ENCODE measurements at regions not wholly inside any gene's neighbourhood (a gene's known extent, or its start where the extent isn't known, plus 50 kb on each side); places are given as distances from the start of the nearest gene placed in this dataset.

DNA sequence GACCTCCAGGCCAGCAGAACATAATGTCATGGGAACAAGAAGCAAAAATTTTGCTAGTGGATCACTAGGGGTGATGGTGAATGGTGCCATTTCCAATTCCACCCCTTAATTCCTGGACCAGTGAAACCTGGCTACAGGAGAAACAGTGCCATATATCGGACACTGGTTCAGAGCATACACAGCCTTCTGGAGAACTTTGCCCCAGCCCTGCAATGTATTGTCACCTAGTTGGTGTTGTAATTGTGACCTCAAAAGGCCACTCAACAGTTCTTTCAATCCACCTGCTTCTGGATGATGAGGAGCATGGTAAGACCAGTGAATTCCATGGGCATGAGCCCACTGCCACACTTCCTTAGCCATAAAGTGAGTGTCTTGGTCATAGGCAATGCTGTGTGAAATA, 59.8 kb upstream of the AASS start:
- Histone ChIP-seq H3K27me3 (ENCODE audit: control insufficient read depth, extremely low read depth, insufficient read depth, low read length) (no peaks in the 10 kb centered on the region), H2AFZ (ENCODE audit: control insufficient read depth, low read length) (no peak overlapping the region), H3K4me1 (ENCODE audit: control insufficient read depth, extremely low read depth, insufficient read depth, low read length) (no peaks in the 10 kb centered on the region), H3K4me3 (ENCODE audit: control insufficient read depth in 2 of 3, extremely low read depth in 1 of 3, insufficient read depth in 2 of 3, low read depth in 1 of 3, low read length in 3 of 3) (no peak overlapping the region), H3K9ac (ENCODE audit: control insufficient read depth, extremely low read depth, insufficient read depth, low read length) (no peak overlapping the region), H3K79me2 (ENCODE audit: control insufficient read depth, insufficient read depth, low read length) (no peaks in the 10 kb centered on the region), H3K27ac (ENCODE audit: control insufficient read depth, insufficient read depth, low read length) (no peak overlapping the region), H3K9me1 (ENCODE audit: control insufficient read depth, extremely low read depth, insufficient read depth, low read length) (no peaks in the 10 kb centered on the region), H3K9me3 (ENCODE audit: control insufficient read depth, low read depth, low read length) (no peaks in the 10 kb centered on the region), H4K20me1 (ENCODE audit: control insufficient read depth, extremely low read depth, insufficient read depth, low read length) (no peaks in the 10 kb centered on the region), H3K36me3 (ENCODE audit: control insufficient read depth in 2 of 2, extremely low read depth in 1 of 2, insufficient read depth in 2 of 2, low read length in 2 of 2) (no peaks in the 10 kb centered on the region), H3K4me2 (ENCODE audit: control insufficient read depth, extremely low read depth, insufficient read depth, low read depth, low read length) (no peak overlapping the region)
- no peak for TF ChIP-seq EZH2 (IDR thresholded peaks at IDR 0.05; ENCODE audit: low read length)
- TF ChIP-seq, protein P1, sequence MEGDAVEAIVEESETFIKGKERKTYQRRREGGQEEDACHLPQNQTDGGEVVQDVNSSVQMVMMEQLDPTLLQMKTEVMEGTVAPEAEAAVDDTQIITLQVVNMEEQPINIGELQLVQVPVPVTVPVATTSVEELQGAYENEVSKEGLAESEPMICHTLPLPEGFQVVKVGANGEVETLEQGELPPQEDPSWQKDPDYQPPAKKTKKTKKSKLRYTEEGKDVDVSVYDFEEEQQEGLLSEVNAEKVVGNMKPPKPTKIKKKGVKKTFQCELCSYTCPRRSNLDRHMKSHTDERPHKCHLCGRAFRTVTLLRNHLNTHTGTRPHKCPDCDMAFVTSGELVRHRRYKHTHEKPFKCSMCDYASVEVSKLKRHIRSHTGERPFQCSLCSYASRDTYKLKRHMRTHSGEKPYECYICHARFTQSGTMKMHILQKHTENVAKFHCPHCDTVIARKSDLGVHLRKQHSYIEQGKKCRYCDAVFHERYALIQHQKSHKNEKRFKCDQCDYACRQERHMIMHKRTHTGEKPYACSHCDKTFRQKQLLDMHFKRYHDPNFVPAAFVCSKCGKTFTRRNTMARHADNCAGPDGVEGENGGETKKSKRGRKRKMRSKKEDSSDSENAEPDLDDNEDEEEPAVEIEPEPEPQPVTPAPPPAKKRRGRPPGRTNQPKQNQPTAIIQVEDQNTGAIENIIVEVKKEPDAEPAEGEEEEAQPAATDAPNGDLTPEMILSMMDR (optimal IDR thresholded peaks at IDR 0.05 in 1 of 3, IDR thresholded peaks at IDR 0.05 in 1 of 3, conservative IDR thresholded peaks at IDR 0.05 in 1 of 3; ENCODE audit: extremely low read depth in 1 of 3, insufficient read depth in 2 of 3, low read length in 3 of 3) = no peak
- dilution Hi-C loops (cut with MboI; ENCODE audit: extremely low pct_ligation_motif_present, low sequenced_read_pairs) = no loop called here
- no peak for FAIRE-seq
- no peak for DNase-seq (ENCODE audit: low read depth, low spot score)

DNA sequence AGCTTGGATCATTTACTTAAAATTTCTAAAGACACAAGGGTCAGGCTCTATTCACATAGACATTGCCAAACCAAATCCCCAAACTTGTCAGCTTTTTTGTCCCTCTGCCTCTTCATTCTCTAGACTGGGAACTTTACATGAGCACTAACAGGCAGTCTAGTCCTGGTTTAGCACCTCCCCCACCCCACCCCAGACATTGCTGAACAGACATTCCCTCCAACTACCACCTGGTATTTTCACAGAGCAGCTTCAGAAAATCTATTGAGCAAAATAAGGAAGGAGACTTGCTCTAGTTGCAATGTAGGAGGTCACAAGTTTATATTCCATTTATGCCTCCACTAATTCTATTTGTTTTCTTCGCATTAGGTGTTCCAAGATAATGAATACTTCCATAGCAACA, 56.8 kb upstream of the AASS start:
- H3K27ac ChIP-seq (ENCODE audit: control insufficient read depth, insufficient read depth, low read length) = no peak overlapping the region
- H3K9ac ChIP-seq (ENCODE audit: control insufficient read depth, extremely low read depth, insufficient read depth, low read length) = no peak overlapping the region
- no peaks in the 10 kb centered on the region for H3K9me3 ChIP-seq (ENCODE audit: control insufficient read depth, low read depth, low read length)
- H4K20me1 ChIP-seq (ENCODE audit: control insufficient read depth, extremely low read depth, insufficient read depth, low read length) = no peaks in the 10 kb centered on the region
- H3K4me2 ChIP-seq (ENCODE audit: control insufficient read depth, extremely low read depth, insufficient read depth, low read depth, low read length) = no peak overlapping the region
- no peak overlapping the region for H2AFZ ChIP-seq (ENCODE audit: control insufficient read depth, low read length)
- H3K36me3 ChIP-seq (ENCODE audit: control insufficient read depth in 2 of 2, extremely low read depth in 1 of 2, insufficient read depth in 2 of 2, low read length in 2 of 2) = no peaks in the 10 kb centered on the region
- no peaks in the 10 kb centered on the region for H3K4me1 ChIP-seq (ENCODE audit: control insufficient read depth, extremely low read depth, insufficient read depth, low read length)
- H3K4me3 ChIP-seq (ENCODE audit: control insufficient read depth in 2 of 3, extremely low read depth in 1 of 3, insufficient read depth in 2 of 3, low read depth in 1 of 3, low read length in 3 of 3) = no peak overlapping the region
- no peaks in the 10 kb centered on the region for H3K9me1 ChIP-seq (ENCODE audit: control insufficient read depth, extremely low read depth, insufficient read depth, low read length)
- no peak for DNase-seq (ENCODE audit: low read depth, low spot score)
- H3K79me2 ChIP-seq (ENCODE audit: control insufficient read depth, insufficient read depth, low read length) = no peaks in the 10 kb centered on the region
- dilution Hi-C loops (cut with MboI; ENCODE audit: extremely low pct_ligation_motif_present, low sequenced_read_pairs) = no loop called here
- no peak for FAIRE-seq
- TF ChIP-seq, protein P1 (optimal IDR thresholded peaks at IDR 0.05 in 1 of 3, IDR thresholded peaks at IDR 0.05 in 1 of 3, conservative IDR thresholded peaks at IDR 0.05 in 1 of 3; ENCODE audit: extremely low read depth in 1 of 3, insufficient read depth in 2 of 3, low read length in 3 of 3) = no peak
- TF ChIP-seq EZH2 (IDR thresholded peaks at IDR 0.05; ENCODE audit: low read length) = no peak
- H3K27me3 ChIP-seq (ENCODE audit: control insufficient read depth, extremely low read depth, insufficient read depth, low read length) = no peaks in the 10 kb centered on the region

Measured in keratinocyte (primary cell).